ENCODE measurements at regions not wholly inside any gene's neighbourhood (a gene's known extent, or its start where the extent isn't known, plus 50 kb on each side); places are given as distances from the start of the nearest gene placed in this dataset.

- no peaks in the 10 kb centered on the region for H3K79me2 ChIP-seq (ENCODE audit: control insufficient read depth, insufficient read depth, low read length)
- no peak overlapping the region for H3K27ac ChIP-seq (ENCODE audit: extremely low read depth, low read depth, low read length)
- no peak overlapping the region for H2AFZ ChIP-seq (ENCODE audit: low read depth, low read length)
- CTCF ChIA-PET (ENCODE audit: low intra/inter-chr PET ratio) = no interaction called here
- no peak overlapping the region for H3K4me2 ChIP-seq (ENCODE audit: insufficient read depth, low read length)
- H3K9me3 ChIP-seq (replicated peaks; ENCODE audit: control insufficient read depth, insufficient read depth, low read depth, low read length) = no peaks in the 10 kb centered on the region
- no peak for FAIRE-seq
- no peaks in the 10 kb centered on the region for H3K27me3 ChIP-seq (ENCODE audit: control insufficient read depth in 2 of 2, insufficient read depth in 2 of 2, low read length in 2 of 2)
- H3K9ac ChIP-seq (ENCODE audit: insufficient read depth in 1 of 2, low read depth in 2 of 2, low read length in 2 of 2) = no peak overlapping the region
- in situ Hi-C loops (cut with MboI) = no loop called here
- intact Hi-C loops (cut with micrococcal nuclease) = no loop called here
- no peaks in the 10 kb centered on the region for H3K9me1 ChIP-seq (ENCODE audit: control insufficient read depth, insufficient read depth, low read length)
- 2% methylated on average over 2 of the region's 2 CpGs for WGBS (ENCODE audit: insufficient coverage, low coverage, missing lambda C conversion rate)
- no peak for DNase-seq (ENCODE audit: extremely low read depth in 1 of 4, low spot score in 3 of 4)
- no peaks in the 10 kb centered on the region for H4K20me1 ChIP-seq (replicated peaks; ENCODE audit: control insufficient read depth, insufficient read depth, low read length)
- TF ChIP-seq CXXC5 (CRISPR knock-in tag; IDR thresholded peaks at IDR 0.05) (no peak), ZNF449 (CRISPR knock-in tag; IDR thresholded peaks at IDR 0.05) (no peak), ZNF551 (CRISPR knock-in tag; IDR thresholded peaks at IDR 0.05) (no peak), SNRNP70 (optimal IDR thresholded peaks at IDR 0.05; ENCODE audit: low read depth, low read length) (no peak), RBM14 (IDR thresholded peaks at IDR 0.05; ENCODE audit: borderline replicate concordance, insufficient read depth, low read depth, low read length) (no peak), ZNF668 (CRISPR knock-in tag; IDR thresholded peaks at IDR 0.05) (no peak), MTA2 (IDR thresholded peaks at IDR 0.05; ENCODE audit: low read depth) (no peak), BMI1 (IDR thresholded peaks at IDR 0.05; ENCODE audit: low read length) (no peak)
- POLR2A ChIA-PET = no interaction called here
- no peaks in the 10 kb centered on the region for H3K36me3 ChIP-seq (ENCODE audit: control insufficient read depth, insufficient read depth, low read length)
- H3K4me3 ChIP-seq = no peak overlapping the region
- no peaks in the 10 kb centered on the region for H3K4me1 ChIP-seq (replicated peaks in 1 of 2; ENCODE audit: control insufficient read depth in 2 of 2, insufficient read depth in 2 of 2, low read length in 2 of 2)
- ATAC-seq = no peak
- no TSS peak for BruUV-seq (replicated peaks)
Observed at GRCh38 chr7:115728518-115728917, 302.0 kb downstream of the TFEC start.
